Caco-2 (cell line): ENCODE measurements at regions not wholly inside any gene's neighbourhood (a gene's known extent, or its start where the extent isn't known, plus 50 kb on each side); places are given as distances from the start of the nearest gene placed in this dataset.

Experiments used
- BruUV-seq: library from RNA; stranded (reverse); fragments of 400-500 nt; replicated peaks from 2 replicates; lab custom pipeline; 2021; lab: Mats Ljungman, UMichigan
- CTCF ChIA-PET: fragments of 300-600 bp; sonication (Branson Sonifier 250); formaldehyde crosslinking; loops from one replicate; lab custom pipeline; 2022; ENCODE audit warnings: antibody characterized with exemption; lab: Charles Lee
- POLR2A ChIA-PET: fragments of 300-600 bp; sonication (Branson Sonifier 250); formaldehyde crosslinking; loops from one replicate; lab custom pipeline; 2022; ENCODE audit warnings: antibody characterized with exemption; lab: Charles Lee
- DNase-seq, 2 experiments: peaks; one replicate each; pipeline versions ENCODE4 v3.0.0 to v3.0.0-alpha.2; 2020 to 2022
- H3K27me3 ChIP-seq: replicated peaks from 2 replicates; pipeline ENCODE4 v1.6.0; 2011; ENCODE audit warnings: low read length; ENCODE audit not compliant: control insufficient read depth, insufficient read depth
- H3K36me3 ChIP-seq: 2 replicates; pipeline ENCODE4 v1.5.1; 2011; ENCODE audit warnings: low read length; ENCODE audit not compliant: control insufficient read depth, insufficient read depth
- H3K4me1 ChIP-seq: fragments of 250-450 bp; sonication (Bioruptor Pico); 2 replicates; pipeline ENCODE4 v1.5.1; 2020; ENCODE audit warnings: mild to moderate bottlenecking
- H3K4me3 ChIP-seq: 2 replicates; pipeline ENCODE4 v1.5.1; 2011; ENCODE audit warnings: low read depth, mild to moderate bottlenecking, control low read depth, low read length
- H3K9me3 ChIP-seq: fragments of 250-450 bp; sonication (Bioruptor Pico); 2 replicates; pipeline ENCODE4 v1.5.1; 2020; ENCODE audit warnings: mild to moderate bottlenecking, moderate library complexity
- H3K27ac Mint-ChIP-seq: one replicate; pipeline ENCODE4 v1.8.0; 2022; ENCODE audit warnings: mixed read lengths; ENCODE audit not compliant: unreplicated experiment
- H3K27me3 Mint-ChIP-seq: one replicate; pipeline ENCODE4 v1.8.0; 2022; ENCODE audit warnings: mixed read lengths; ENCODE audit not compliant: insufficient read depth, unreplicated experiment
- H3K36me3 Mint-ChIP-seq: one replicate; pipeline ENCODE4 v1.8.0; 2022; ENCODE audit warnings: mild to moderate bottlenecking, mixed read lengths; ENCODE audit not compliant: insufficient read depth, unreplicated experiment
- H3K4me1 Mint-ChIP-seq: one replicate; pipeline ENCODE4 v1.8.0; 2022; ENCODE audit warnings: low read depth, mixed read lengths; ENCODE audit not compliant: unreplicated experiment
- H3K4me3 Mint-ChIP-seq: one replicate; pipeline ENCODE4 v1.8.0; 2022; ENCODE audit warnings: mild to moderate bottlenecking, moderate library complexity, mixed read lengths; ENCODE audit not compliant: unreplicated experiment
- H3K9me3 Mint-ChIP-seq: one replicate; pipeline ENCODE4 v1.8.0; 2022; ENCODE audit warnings: mixed read lengths; ENCODE audit not compliant: unreplicated experiment
- CTCF ChIP-seq, 2 experiments: fragments of 200-600 bp in 1 of 2; IDR thresholded peaks; 1 replicate in 1 of 2; 2 replicates in 1 of 2; pipeline versions ENCODE4 v1.5.1 to v1.8.0; 2011 to 2022; ENCODE audit warnings: antibody characterized with exemption in 1 of 2, control low read depth in 1 of 2, inconsistent platforms in 1 of 2, low read depth in 1 of 2, low read length in 1 of 2, mild to moderate bottlenecking in 1 of 2, moderate library complexity in 1 of 2; ENCODE audit not compliant: insufficient read depth in 1 of 2, severe bottlenecking in 1 of 2, unreplicated experiment in 1 of 2
- intact Hi-C: fragments of 100-400 bp; cut with micrococcal nuclease; formaldehyde crosslinking; loops from one replicate; pipeline ENCODE4 v1.10.0; 2022; ENCODE audit not compliant: unreplicated experiment

GRCh38 chr12:126171937-126172559 lies 1106.8 kb downstream of the AACS start:
- BruUV-seq, result no TSS peak
- Mint-ChIP-seq H3K27ac (no peak overlapping the region), H3K4me3 (no peak overlapping the region), H3K9me3 (peaks cover 10% of the 10 kb centered on the region), H3K36me3 (no peaks in the 10 kb centered on the region), H3K4me1 (no peaks in the 10 kb centered on the region), H3K27me3 (no peaks in the 10 kb centered on the region)
- Histone ChIP-seq H3K4me1 (no peaks in the 10 kb centered on the region), H3K27me3 (no peaks in the 10 kb centered on the region), H3K36me3 (no peaks in the 10 kb centered on the region), H3K4me3 (no peak overlapping the region), H3K9me3 (no peaks in the 10 kb centered on the region)
- ChIA-PET CTCF (no interaction called here), POLR2A (no interaction called here)
- no peak for DNase-seq
- no peak for TF ChIP-seq CTCF (IDR thresholded peaks at IDR 0.05; ENCODE audit: insufficient read depth in 1 of 2, low read depth in 1 of 2, low read length in 1 of 2, severe bottlenecking in 1 of 2, unreplicated experiment in 1 of 2)
- intact Hi-C loops, result no loop called here

GRCh38 chr12:126182619-126183236 lies 1117.5 kb downstream of the AACS start:
- no peaks in the 10 kb centered on the region for H3K27me3 Mint-ChIP-seq
- Histone ChIP-seq H3K4me3 (no peak overlapping the region), H3K27me3 (no peaks in the 10 kb centered on the region), H3K4me1 (no peaks in the 10 kb centered on the region), H3K36me3 (no peaks in the 10 kb centered on the region), H3K9me3 (no peaks in the 10 kb centered on the region)
- no peak overlapping the region for H3K27ac Mint-ChIP-seq
- H3K9me3 Mint-ChIP-seq, result peaks cover 10% of the 10 kb centered on the region
- no peak for DNase-seq
- POLR2A ChIA-PET, result no interaction called here
- CTCF ChIA-PET, result no interaction called here
- no peaks in the 10 kb centered on the region for H3K4me1 Mint-ChIP-seq
- no peak for TF ChIP-seq CTCF (IDR thresholded peaks at IDR 0.05; ENCODE audit: insufficient read depth in 1 of 2, low read depth in 1 of 2, low read length in 1 of 2, severe bottlenecking in 1 of 2, unreplicated experiment in 1 of 2)
- intact Hi-C loops, result no loop called here
- no peak overlapping the region for H3K4me3 Mint-ChIP-seq
- no peaks in the 10 kb centered on the region for H3K36me3 Mint-ChIP-seq
- BruUV-seq, result no TSS peak

- no peak for DNase-seq
- no peak overlapping the region for H3K27ac Mint-ChIP-seq
- CTCF ChIA-PET, result no interaction called here
- POLR2A ChIA-PET, result no interaction called here
- Histone ChIP-seq H3K27me3 (no peaks in the 10 kb centered on the region), H3K36me3 (no peaks in the 10 kb centered on the region), H3K4me3 (no peak overlapping the region), H3K9me3 (no peaks in the 10 kb centered on the region), H3K4me1 (no peaks in the 10 kb centered on the region)
- H3K36me3 Mint-ChIP-seq, result no peaks in the 10 kb centered on the region
- peaks cover 14% of the 10 kb centered on the region for H3K9me3 Mint-ChIP-seq
- H3K4me3 Mint-ChIP-seq, result no peak overlapping the region
- BruUV-seq, result no TSS peak
- intact Hi-C loops, result no loop called here
- TF ChIP-seq CTCF (IDR thresholded peaks at IDR 0.05; ENCODE audit: insufficient read depth in 1 of 2, low read depth in 1 of 2, low read length in 1 of 2, severe bottlenecking in 1 of 2, unreplicated experiment in 1 of 2), result no peak
- no peaks in the 10 kb centered on the region for H3K27me3 Mint-ChIP-seq
- no peaks in the 10 kb centered on the region for H3K4me1 Mint-ChIP-seq
Measured at GRCh38 chr12:126185025-126185424, 1119.8 kb downstream of the AACS start.
